ENCODE measurements at regions not wholly inside any gene's neighbourhood (a gene's known extent, or its start where the extent isn't known, plus 50 kb on each side); places are given as distances from the start of the nearest gene placed in this dataset.
"Not testable (repeated sequence)": the region's sequence is repeated elsewhere in the genome, so short reads cannot be mapped to it uniquely, and the experiment has no call there.

GRCh38 chr4:158356301-158356700 is 146.0 kb downstream of the TMEM144 start:
- Histone ChIP-seq H3K4me1 (ENCODE audit: control insufficient read depth in 2 of 2, insufficient read depth in 2 of 2, low read length in 2 of 2) (no peaks in the 10 kb centered on the region), H3K36me3 (ENCODE audit: control insufficient read depth in 2 of 3, insufficient read depth in 3 of 3, low read length in 3 of 3) (no peaks in the 10 kb centered on the region), H3K27ac (ENCODE audit: low read depth, low read length) (no peak overlapping the region), H3K4me3 (ENCODE audit: low read length) (no peak overlapping the region), H3K9me3 (ENCODE audit: control insufficient read depth in 2 of 3, low read length in 3 of 3) (no peaks in the 10 kb centered on the region), H3K27me3 (ENCODE audit: control insufficient read depth in 2 of 2, insufficient read depth in 2 of 2, low read length in 2 of 2) (no peaks in the 10 kb centered on the region)
- ATAC-seq (no peak), DNase-seq (no peak)
- no peaks in the 10 kb centered on the region for H3K4me1 Mint-ChIP-seq
- ChIA-PET POLR2A (no interaction called here), CTCF (no interaction called here)
- no peak overlapping the region for H3K27ac Mint-ChIP-seq
- peaks cover 0 to 11% (median 0%) of the 10 kb centered on the region in 5 donors for H3K27me3 Mint-ChIP-seq
- H3K36me3 Mint-ChIP-seq, result no peaks in the 10 kb centered on the region
- H3K4me3 Mint-ChIP-seq, result no peak overlapping the region
- H3K9me3 Mint-ChIP-seq, result peaks cover 0 to 45% (median 7%) of the 10 kb centered on the region in 11 donors
- intact Hi-C loops (cut with micrococcal nuclease), result no loop called here

GRCh38 chr4:158367932-158368441 is 153.7 kb upstream of the RXFP1 start:
- CTCF ChIA-PET; H3K36me3 Mint-ChIP-seq; POLR2A ChIA-PET; DNase-seq; H3K4me1 Mint-ChIP-seq; ATAC-seq; H3K4me3 ChIP-seq (ENCODE audit: low read length); H3K27ac ChIP-seq (ENCODE audit: low read depth, low read length); H3K4me3 Mint-ChIP-seq; H3K9me3 ChIP-seq (ENCODE audit: control insufficient read depth in 2 of 3, low read length in 3 of 3); H3K27ac Mint-ChIP-seq; H3K36me3 ChIP-seq (ENCODE audit: control insufficient read depth in 2 of 3, insufficient read depth in 3 of 3, low read length in 3 of 3); H3K4me1 ChIP-seq (ENCODE audit: control insufficient read depth in 2 of 2, insufficient read depth in 2 of 2, low read length in 2 of 2); H3K27me3 ChIP-seq (ENCODE audit: control insufficient read depth in 2 of 2, insufficient read depth in 2 of 2, low read length in 2 of 2): not testable (repeated sequence)
- intact Hi-C loops (cut with micrococcal nuclease), result loop anchor here in 1 of 2 donors (10.0 kb wide), 1 partner anchor 243 kb away; no protein-coding TSS in a partner anchor
- Mint-ChIP-seq H3K9me3 (peaks cover 8 to 32% (median 17%) of the 10 kb centered on the region in 11 donors), H3K27me3 (peaks cover 0 to 21% (median 3%) of the 10 kb centered on the region in 5 donors)

- Mint-ChIP-seq H3K36me3 (peaks cover 0 to 5% (median 0%) of the 10 kb centered on the region in 5 donors), H3K4me1 (no peaks in the 10 kb centered on the region), H3K4me3 (no peak overlapping the region), H3K9me3 (peaks cover 0 to 12% (median 6%) of the 10 kb centered on the region in 11 donors), H3K27me3 (peaks cover 0 to 32% (median 3%) of the 10 kb centered on the region in 5 donors), H3K27ac (no peak overlapping the region)
- intact Hi-C loops (cut with micrococcal nuclease), result no loop called here
- Histone ChIP-seq H3K27ac (ENCODE audit: low read depth, low read length) (no peak overlapping the region), H3K9me3 (ENCODE audit: control insufficient read depth in 2 of 3, low read length in 3 of 3) (no peaks in the 10 kb centered on the region), H3K27me3 (ENCODE audit: control insufficient read depth in 2 of 2, insufficient read depth in 2 of 2, low read length in 2 of 2) (no peaks in the 10 kb centered on the region), H3K36me3 (ENCODE audit: control insufficient read depth in 2 of 3, insufficient read depth in 3 of 3, low read length in 3 of 3) (no peaks in the 10 kb centered on the region), H3K4me1 (ENCODE audit: control insufficient read depth in 2 of 2, insufficient read depth in 2 of 2, low read length in 2 of 2) (no peaks in the 10 kb centered on the region), H3K4me3 (ENCODE audit: low read length) (no peak overlapping the region)
- DNase-seq (no peak), ATAC-seq (no peak)
- ChIA-PET POLR2A (no interaction called here), CTCF (no interaction called here)
Measured at GRCh38 chr4:158371158-158371557, 150.5 kb upstream of the RXFP1 start.

- H3K27ac Mint-ChIP-seq, result no peak overlapping the region
- no peak for ATAC-seq
Measured at GRCh38 chr4:158374318-158374717, 147.4 kb upstream of the RXFP1 start.

GRCh38 chr4:158376106-158376840 is 145.4 kb upstream of the RXFP1 start:
- Mint-ChIP-seq H3K27ac (no peak overlapping the region), H3K27me3 (peaks cover 0 to 21% (median 3%) of the 10 kb centered on the region in 5 donors), H3K36me3 (no peaks in the 10 kb centered on the region), H3K4me3 (no peak overlapping the region), H3K9me3 (no peaks in the 10 kb centered on the region), H3K4me1 (no peaks in the 10 kb centered on the region)
- Histone ChIP-seq H3K4me3 (ENCODE audit: low read length) (no peak overlapping the region), H3K27me3 (ENCODE audit: control insufficient read depth in 2 of 2, insufficient read depth in 2 of 2, low read length in 2 of 2) (no peaks in the 10 kb centered on the region), H3K36me3 (ENCODE audit: control insufficient read depth in 2 of 3, insufficient read depth in 3 of 3, low read length in 3 of 3) (no peaks in the 10 kb centered on the region), H3K4me1 (ENCODE audit: control insufficient read depth in 2 of 2, insufficient read depth in 2 of 2, low read length in 2 of 2) (no peaks in the 10 kb centered on the region), H3K9me3 (ENCODE audit: control insufficient read depth in 2 of 3, low read length in 3 of 3) (no peaks in the 10 kb centered on the region), H3K27ac (ENCODE audit: low read depth, low read length) (no peak overlapping the region)
- ATAC-seq, result no peak
- ChIA-PET CTCF (no interaction called here), POLR2A (no interaction called here)
- no peak for DNase-seq
- intact Hi-C loops (cut with micrococcal nuclease), result no loop called here

More at GRCh38 chr4:158374318-158374717, 147.4 kb upstream of the RXFP1 start:
- Mint-ChIP-seq H3K4me3 (no peak overlapping the region), H3K36me3 (no peaks in the 10 kb centered on the region), H3K4me1 (no peaks in the 10 kb centered on the region), H3K9me3 (peaks cover 0 to 3% (median 0%) of the 10 kb centered on the region in 11 donors), H3K27me3 (peaks cover 0 to 32% (median 6%) of the 10 kb centered on the region in 5 donors)
- intact Hi-C loops (cut with micrococcal nuclease), result no loop called here
- no peak for DNase-seq
- H3K4me3 ChIP-seq (ENCODE audit: low read length), result no peak overlapping the region
- no peaks in the 10 kb centered on the region for H3K4me1 ChIP-seq (ENCODE audit: control insufficient read depth in 2 of 2, insufficient read depth in 2 of 2, low read length in 2 of 2)
- CTCF ChIA-PET, result no interaction called here
- no peaks in the 10 kb centered on the region for H3K36me3 ChIP-seq (ENCODE audit: control insufficient read depth in 2 of 3, insufficient read depth in 3 of 3, low read length in 3 of 3)
- no peak overlapping the region for H3K27ac ChIP-seq (ENCODE audit: low read depth, low read length)
- no peaks in the 10 kb centered on the region for H3K27me3 ChIP-seq (ENCODE audit: control insufficient read depth in 2 of 2, insufficient read depth in 2 of 2, low read length in 2 of 2)
- POLR2A ChIA-PET, result no interaction called here
- H3K9me3 ChIP-seq (ENCODE audit: control insufficient read depth in 2 of 3, low read length in 3 of 3), result no peaks in the 10 kb centered on the region

GRCh38 chr4:158384414-158384813 is 137.3 kb upstream of the RXFP1 start:
- Mint-ChIP-seq H3K27me3 (peaks cover 0 to 3% (median 0%) of the 10 kb centered on the region in 5 donors), H3K4me1 (no peaks in the 10 kb centered on the region), H3K36me3 (no peaks in the 10 kb centered on the region), H3K9me3 (no peaks in the 10 kb centered on the region), H3K4me3 (no peak overlapping the region), H3K27ac (no peak overlapping the region)
- intact Hi-C loops (cut with micrococcal nuclease), result no loop called here
- CTCF ChIA-PET, result no interaction called here
- Histone ChIP-seq H3K9me3 (ENCODE audit: control insufficient read depth in 2 of 3, low read length in 3 of 3) (no peaks in the 10 kb centered on the region), H3K27ac (ENCODE audit: low read depth, low read length) (no peak overlapping the region), H3K36me3 (ENCODE audit: control insufficient read depth in 2 of 3, insufficient read depth in 3 of 3, low read length in 3 of 3) (no peaks in the 10 kb centered on the region), H3K27me3 (ENCODE audit: control insufficient read depth in 2 of 2, insufficient read depth in 2 of 2, low read length in 2 of 2) (no peaks in the 10 kb centered on the region), H3K4me3 (ENCODE audit: low read length) (no peak overlapping the region), H3K4me1 (ENCODE audit: control insufficient read depth in 2 of 2, insufficient read depth in 2 of 2, low read length in 2 of 2) (no peaks in the 10 kb centered on the region)
- POLR2A ChIA-PET, result no interaction called here
- DNase-seq, result no peak
- ATAC-seq, result no peak

- CTCF ChIA-PET, result no interaction called here
- intact Hi-C loops (cut with micrococcal nuclease), result no loop called here
- H3K4me3 Mint-ChIP-seq, result no peak overlapping the region
Measured at GRCh38 chr4:158395343-158395742, 126.3 kb upstream of the RXFP1 start.

More at GRCh38 chr4:158395343-158395742, 126.3 kb upstream of the RXFP1 start:
- H3K4me3 ChIP-seq (ENCODE audit: low read length), result no peak overlapping the region
- no peaks in the 10 kb centered on the region for H3K9me3 ChIP-seq (ENCODE audit: control insufficient read depth in 2 of 3, low read length in 3 of 3)
- no peaks in the 10 kb centered on the region for H3K36me3 Mint-ChIP-seq
- no peaks in the 10 kb centered on the region for H3K27me3 ChIP-seq (ENCODE audit: control insufficient read depth in 2 of 2, insufficient read depth in 2 of 2, low read length in 2 of 2)
- H3K4me1 ChIP-seq (ENCODE audit: control insufficient read depth in 2 of 2, insufficient read depth in 2 of 2, low read length in 2 of 2), result no peaks in the 10 kb centered on the region
- no peak overlapping the region for H3K27ac Mint-ChIP-seq
- H3K36me3 ChIP-seq (ENCODE audit: control insufficient read depth in 2 of 3, insufficient read depth in 3 of 3, low read length in 3 of 3), result no peaks in the 10 kb centered on the region
- H3K4me1 Mint-ChIP-seq, result no peaks in the 10 kb centered on the region
- H3K27ac ChIP-seq (ENCODE audit: low read depth, low read length), result no peak overlapping the region
- H3K9me3 Mint-ChIP-seq, result peaks cover 0 to 6% (median 0%) of the 10 kb centered on the region in 11 donors
- H3K27me3 Mint-ChIP-seq, result peaks cover 0 to 16% (median 0%) of the 10 kb centered on the region in 5 donors
- no peak for ATAC-seq
- POLR2A ChIA-PET, result no interaction called here
- no peak for DNase-seq
